Gastrocnemius medialis (tissue), 4 donors: ENCODE measurements at regions not wholly inside any gene's neighbourhood (a gene's known extent, or its start where the extent isn't known, plus 50 kb on each side); places are given as distances from the start of the nearest gene placed in this dataset.

Experiments
- ATAC-seq, 2 donors: fragments of 150-250 bp; one replicate each; pipeline ENCODE4 v1.9.1; 2016
- DNase-seq, 2 donors: peaks; one replicate each; pipeline ENCODE4 v3.0.0-alpha.2; 2019
- H3K27ac ChIP-seq, 4 donors: fragments of 200-600 bp; sonication (generic); 1 replicate in 1 of 4; 2 replicates in 3 of 4; pipeline ENCODE4 v1.5.1; 2016 to 2018; ENCODE audit warnings: mild to moderate bottlenecking in 2 of 4, moderate library complexity in 1 of 4
- H3K27me3 ChIP-seq, 3 donors: fragments of 200-600 bp; sonication (generic) in 2 of 3; 1 replicate in 1 of 3; 2 replicates in 2 of 3; pipeline versions ENCODE4 v1.5.1 to v1.6.0; 2016 to 2019; ENCODE audit warnings: mild to moderate bottlenecking in 1 of 3, moderate library complexity in 1 of 3
- H3K36me3 ChIP-seq, 2 donors: fragments of 200-600 bp; sonication (generic) in 1 of 2; one replicate each; pipeline ENCODE4 v1.5.1; 2017 to 2018
- H3K4me1 ChIP-seq, 2 donors: fragments of 200-600 bp; sonication (generic) in 1 of 2; one replicate each; pipeline ENCODE4 v1.5.1; 2016 to 2017; ENCODE audit warnings: mild to moderate bottlenecking in 2 of 2
- H3K4me3 ChIP-seq, 4 donors: fragments of 200-600 bp; sonication (generic) in 3 of 4; 1 replicate in 1 of 4; 2 replicates in 3 of 4; pipeline ENCODE4 v1.5.1; 2016 to 2019; ENCODE audit warnings: mild to moderate bottlenecking in 2 of 4
- H3K9me3 ChIP-seq, 3 donors: fragments of 200-600 bp; sonication (generic) in 2 of 3; 1 replicate in 1 of 3; 2 replicates in 2 of 3; pipeline ENCODE4 v1.5.1; 2016 to 2019
- POLR2A ChIP-seq, 2 donors: fragments of 450-650 bp; IDR thresholded peaks; one replicate each; pipeline ENCODE4 v1.6.1; 2017; ENCODE audit warnings: antibody characterized with exemption in 2 of 2, mild to moderate bottlenecking in 2 of 2, moderate library complexity in 2 of 2
- in situ Hi-C, 4 donors: fragments of 200-750 bp; cut with MboI; loops; one replicate each; pipeline versions ENCODE4 v1.15.0 to v1.8.0; 2017; ENCODE audit warnings: low sequenced_read_pairs in 4 of 4
- intact Hi-C: fragments of 100-400 bp; cut with DNase I; formaldehyde crosslinking; loops from one replicate; pipeline ENCODE4 v1.15.1; 2023; ENCODE audit warnings: low total_unique reads
- TF ChIP-seq, protein P1 (sequence below), 5 experiments: fragments of 450-650 bp in 3 of 5; fragments of 200-600 bp in 2 of 5; sonication (generic) in 2 of 5; IDR thresholded peaks in 4 of 5; conservative IDR thresholded peaks in 1 of 5; 1 replicate in 4 of 5; 2 replicates in 1 of 5; pipeline ENCODE4 v1.5.1; 2016 to 2019; ENCODE audit warnings: antibody characterized with exemption in 5 of 5, mild to moderate bottlenecking in 3 of 5, moderate library complexity in 3 of 5

DNA sequence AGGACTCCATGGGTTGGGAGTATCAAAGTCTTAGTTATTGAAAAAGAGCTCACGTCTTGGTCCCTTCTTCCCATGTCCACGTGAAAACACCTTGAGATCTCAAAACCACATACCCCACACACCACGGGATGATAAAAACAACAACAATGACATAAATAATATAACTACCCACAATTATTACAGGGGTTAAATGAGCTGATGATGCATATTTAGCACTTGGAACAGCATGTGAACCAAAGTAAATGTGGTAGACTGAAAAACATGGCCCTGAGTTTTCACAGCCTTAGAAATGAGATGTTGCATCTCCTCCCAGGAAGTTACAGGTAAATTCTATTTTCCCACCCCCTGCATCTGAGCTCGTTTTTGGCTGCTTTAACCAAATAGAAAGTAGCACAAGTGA lies 208.9 kb downstream of the C16orf95 start:
- DNase-seq (no peak), ATAC-seq (no peak)
- TF ChIP-seq, protein P1, sequence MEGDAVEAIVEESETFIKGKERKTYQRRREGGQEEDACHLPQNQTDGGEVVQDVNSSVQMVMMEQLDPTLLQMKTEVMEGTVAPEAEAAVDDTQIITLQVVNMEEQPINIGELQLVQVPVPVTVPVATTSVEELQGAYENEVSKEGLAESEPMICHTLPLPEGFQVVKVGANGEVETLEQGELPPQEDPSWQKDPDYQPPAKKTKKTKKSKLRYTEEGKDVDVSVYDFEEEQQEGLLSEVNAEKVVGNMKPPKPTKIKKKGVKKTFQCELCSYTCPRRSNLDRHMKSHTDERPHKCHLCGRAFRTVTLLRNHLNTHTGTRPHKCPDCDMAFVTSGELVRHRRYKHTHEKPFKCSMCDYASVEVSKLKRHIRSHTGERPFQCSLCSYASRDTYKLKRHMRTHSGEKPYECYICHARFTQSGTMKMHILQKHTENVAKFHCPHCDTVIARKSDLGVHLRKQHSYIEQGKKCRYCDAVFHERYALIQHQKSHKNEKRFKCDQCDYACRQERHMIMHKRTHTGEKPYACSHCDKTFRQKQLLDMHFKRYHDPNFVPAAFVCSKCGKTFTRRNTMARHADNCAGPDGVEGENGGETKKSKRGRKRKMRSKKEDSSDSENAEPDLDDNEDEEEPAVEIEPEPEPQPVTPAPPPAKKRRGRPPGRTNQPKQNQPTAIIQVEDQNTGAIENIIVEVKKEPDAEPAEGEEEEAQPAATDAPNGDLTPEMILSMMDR (IDR thresholded peaks at IDR 0.05 in 4 of 5, conservative IDR thresholded peaks at IDR 0.05 in 1 of 5), result no peak
- TF ChIP-seq POLR2A (IDR thresholded peaks at IDR 0.05), result no peak
- Histone ChIP-seq H3K36me3 (no peaks in the 10 kb centered on the region), H3K27ac (no peak overlapping the region), H3K4me3 (no peak overlapping the region), H3K9me3 (no peaks in the 10 kb centered on the region), H3K4me1 (no peaks in the 10 kb centered on the region), H3K27me3 (peaks cover 0 to 3% (median 2%) of the 10 kb centered on the region in 3 donors)
- in situ Hi-C loops (no loop called here), intact Hi-C loops (no loop called here)

DNA sequence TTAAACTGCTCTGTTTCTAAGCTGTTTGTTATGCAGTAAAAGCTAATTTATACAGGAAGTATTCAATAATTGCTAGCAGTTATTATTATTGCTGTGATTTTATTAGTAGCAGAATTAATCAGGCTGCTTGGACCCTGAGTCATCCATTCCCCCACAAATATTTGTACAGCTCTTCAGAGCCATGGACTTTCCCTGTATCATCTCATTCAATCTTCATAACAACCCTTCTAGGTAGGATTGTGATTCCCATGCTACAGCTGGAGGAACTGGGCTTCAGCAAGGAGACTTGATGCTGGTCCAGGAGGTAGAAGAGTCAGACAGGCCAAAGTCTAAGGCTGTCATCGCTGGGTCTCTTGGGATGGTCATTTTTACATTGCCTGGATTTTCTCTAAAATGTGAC lies 208.3 kb downstream of the C16orf95 start:
- ATAC-seq, result no peak
- TF ChIP-seq, protein P1 (IDR thresholded peaks at IDR 0.05 in 4 of 5, conservative IDR thresholded peaks at IDR 0.05 in 1 of 5), result no peak
- no peak for TF ChIP-seq POLR2A (IDR thresholded peaks at IDR 0.05)

GRCh38 chr16:87114832-87115231 lies 202.4 kb downstream of the C16orf95 start:
- H3K36me3 ChIP-seq, result no peaks in the 10 kb centered on the region
- in situ Hi-C loops, result no loop called here
- no peak overlapping the region for H3K27ac ChIP-seq
- no peak overlapping the region for H3K4me3 ChIP-seq
- peaks cover 0 to 3% (median 0%) of the 10 kb centered on the region in 3 donors for H3K27me3 ChIP-seq
- intact Hi-C loops, result no loop called here
- H3K4me1 ChIP-seq, result no peaks in the 10 kb centered on the region
- no peaks in the 10 kb centered on the region for H3K9me3 ChIP-seq
- ATAC-seq (no peak), DNase-seq (no peak)
- TF ChIP-seq POLR2A (IDR thresholded peaks at IDR 0.05), result no peak
- TF ChIP-seq, protein P1 (IDR thresholded peaks at IDR 0.05 in 4 of 5, conservative IDR thresholded peaks at IDR 0.05 in 1 of 5), result no peak

More for the DNA sequence above, 208.3 kb downstream of the C16orf95 start:
- no peak for DNase-seq
- Histone ChIP-seq H3K4me1 (no peaks in the 10 kb centered on the region), H3K27me3 (peaks cover 0 to 3% (median 2%) of the 10 kb centered on the region in 3 donors), H3K36me3 (no peaks in the 10 kb centered on the region), H3K27ac (no peak overlapping the region), H3K9me3 (no peaks in the 10 kb centered on the region), H3K4me3 (no peak overlapping the region)
- in situ Hi-C loops (no loop called here), intact Hi-C loops (no loop called here)

DNA sequence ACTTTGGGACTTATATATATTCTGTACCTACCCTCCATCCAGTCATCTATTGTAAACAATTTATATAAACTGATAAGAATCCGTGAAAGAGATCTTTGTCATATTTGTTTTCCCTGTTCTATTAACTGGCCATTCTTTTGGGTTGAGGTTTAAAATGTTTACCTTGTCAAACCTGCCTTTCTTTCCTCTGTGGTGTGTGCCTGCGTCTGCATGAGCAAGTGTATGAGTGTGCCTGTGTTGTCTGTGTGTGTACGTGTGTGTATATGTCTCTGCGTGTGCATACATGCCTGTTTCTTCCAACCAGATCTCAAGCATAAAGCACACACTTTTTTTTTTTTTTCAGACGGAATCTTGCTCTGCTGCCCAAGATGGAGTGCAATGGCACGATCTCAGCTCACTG lies 201.5 kb downstream of the C16orf95 start:
- in situ Hi-C loops, result no loop called here
- no peaks in the 10 kb centered on the region for H3K4me1 ChIP-seq
- DNase-seq (no peak), ATAC-seq (no peak)
- intact Hi-C loops, result no loop called here
- no peak overlapping the region for H3K27ac ChIP-seq
- TF ChIP-seq POLR2A (IDR thresholded peaks at IDR 0.05), result no peak
- TF ChIP-seq, protein P1 (IDR thresholded peaks at IDR 0.05 in 4 of 5, conservative IDR thresholded peaks at IDR 0.05 in 1 of 5), result no peak
- no peaks in the 10 kb centered on the region for H3K9me3 ChIP-seq
- H3K4me3 ChIP-seq, result no peak overlapping the region
- H3K27me3 ChIP-seq, result peaks cover 0 to 5% (median 0%) of the 10 kb centered on the region in 3 donors
- no peaks in the 10 kb centered on the region for H3K36me3 ChIP-seq

GRCh38 chr16:87117936-87118335 lies 199.3 kb downstream of the C16orf95 start:
- no peak for ATAC-seq
- TF ChIP-seq POLR2A (IDR thresholded peaks at IDR 0.05), result no peak
- TF ChIP-seq, protein P1 (IDR thresholded peaks at IDR 0.05 in 4 of 5, conservative IDR thresholded peaks at IDR 0.05 in 1 of 5), result no peak
- no peaks in the 10 kb centered on the region for H3K4me1 ChIP-seq

More at GRCh38 chr16:87117936-87118335, 199.3 kb downstream of the C16orf95 start:
- intact Hi-C loops (no loop called here), in situ Hi-C loops (no loop called here)
- H3K4me3 ChIP-seq, result no peak overlapping the region
- no peaks in the 10 kb centered on the region for H3K9me3 ChIP-seq
- H3K36me3 ChIP-seq, result no peaks in the 10 kb centered on the region
- peaks cover 0 to 5% (median 0%) of the 10 kb centered on the region in 3 donors for H3K27me3 ChIP-seq
- no peak for DNase-seq
- no peak overlapping the region for H3K27ac ChIP-seq
